Panc1 (cell line): ENCODE measurements at regions not wholly inside any gene's neighbourhood (a gene's known extent, or its start where the extent isn't known, plus 50 kb on each side); places are given as distances from the start of the nearest gene placed in this dataset.

Experiments used
- ATAC-seq: fragments of 200-7000 bp; cut with Tn5 transposase; 2 replicates; pipeline ENCODE4 v1.9.1; 2020; ENCODE audit warnings: mild to moderate bottlenecking, moderate library complexity
- BruUV-seq: library from RNA; stranded (reverse); fragments of 400-500 nt; replicated peaks from 2 replicates; lab custom pipeline; 2021; lab: Mats Ljungman, UMichigan
- CTCF ChIA-PET: fragments of 300-600 bp; sonication (Branson Sonifier 250); formaldehyde crosslinking; loops from one replicate; lab custom pipeline; 2022; ENCODE audit warnings: antibody characterized with exemption; lab: Charles Lee
- POLR2A ChIA-PET: fragments of 300-600 bp; sonication (Branson Sonifier 250); formaldehyde crosslinking; loops from one replicate; lab custom pipeline; 2022; ENCODE audit warnings: antibody characterized with exemption; lab: Charles Lee
- DNase-seq: peaks from one replicate; pipeline ENCODE4 v3.0.0-alpha.2; 2010; ENCODE audit warnings: low read depth, low spot score
- H3K27ac ChIP-seq: 2 replicates; pipeline ENCODE4 v1.5.1; 2011; ENCODE audit warnings: mild to moderate bottlenecking, low read length, inconsistent platforms
- H3K27me3 ChIP-seq: fragments of 200-500 bp; sonication (Bioruptor generic); 2 replicates; pipeline ENCODE4 v1.6.0; 2014; ENCODE audit warnings: low read length, inconsistent platforms; ENCODE audit not compliant: control insufficient read depth, insufficient read depth
- H3K36me3 ChIP-seq: fragments of 200-500 bp; sonication (Bioruptor generic); 2 replicates; pipeline ENCODE4 v1.5.1; 2014; ENCODE audit warnings: inconsistent platforms, mild to moderate bottlenecking, low read length, moderate library complexity; ENCODE audit not compliant: control insufficient read depth, insufficient read depth
- H3K4me1 ChIP-seq: 2 replicates; pipeline ENCODE4 v1.5.1; 2011; ENCODE audit warnings: inconsistent platforms, mild to moderate bottlenecking, low read length, moderate library complexity; ENCODE audit not compliant: control insufficient read depth, insufficient read depth
- H3K4me3 ChIP-seq, 2 experiments: 2 replicates each; pipeline ENCODE4 v1.5.1; 2011 to 2012; ENCODE audit warnings: low read depth in 2 of 2, low read length in 2 of 2, mild to moderate bottlenecking in 2 of 2, inconsistent platforms in 1 of 2, moderate library complexity in 1 of 2
- H3K9me3 ChIP-seq: fragments of 200-500 bp; sonication (Bioruptor generic); 2 replicates; pipeline ENCODE4 v1.5.1; 2014; ENCODE audit warnings: low read depth, mild to moderate bottlenecking, inconsistent platforms, low read length, moderate library complexity; ENCODE audit not compliant: control insufficient read depth, insufficient read depth
- POLR2AphosphoS5 ChIP-seq: IDR thresholded peaks from 2 replicates; pipeline ENCODE4 v1.6.1; 2012; ENCODE audit warnings: mild to moderate bottlenecking, low read depth, low read length, moderate library complexity
- SIN3A ChIP-seq: IDR thresholded peaks from 2 replicates; pipeline ENCODE4 v1.6.1; 2012; ENCODE audit warnings: low read depth, mild to moderate bottlenecking, low read length, moderate library complexity, borderline replicate concordance; ENCODE audit not compliant: insufficient read depth
- TCF7L2 ChIP-seq: IDR thresholded peaks from 2 replicates; pipeline ENCODE4 v1.6.1; 2011; ENCODE audit warnings: mild to moderate bottlenecking, low read depth, low read length, inconsistent platforms
- in situ Hi-C: cut with HindIII; loops from 2 replicates; pipeline ENCODE4 v1.10.0; 2016; ENCODE audit warnings: low sequenced_read_pairs, low pct_unique_long_range_greater_than_20kb
- intact Hi-C: fragments of 100-400 bp; cut with micrococcal nuclease; formaldehyde crosslinking; loops from one replicate; pipeline ENCODE4 v1.10.0; 2022; ENCODE audit not compliant: unreplicated experiment
- TF ChIP-seq, protein P1 (sequence below): fragments of 450-650 bp; IDR thresholded peaks from 2 replicates; pipeline ENCODE4 v1.5.1; 2017; ENCODE audit warnings: mild to moderate bottlenecking
- TF ChIP-seq, protein P2 (sequence below), 2 experiments: IDR thresholded peaks; 2 replicates each; pipeline ENCODE4 v1.6.1; 2011 to 2012; ENCODE audit warnings: low read depth in 2 of 2, control low read depth in 1 of 2, low read length in 1 of 2, mild to moderate bottlenecking in 1 of 2, moderate library complexity in 1 of 2; ENCODE audit not compliant: insufficient read depth in 1 of 2

DNA sequence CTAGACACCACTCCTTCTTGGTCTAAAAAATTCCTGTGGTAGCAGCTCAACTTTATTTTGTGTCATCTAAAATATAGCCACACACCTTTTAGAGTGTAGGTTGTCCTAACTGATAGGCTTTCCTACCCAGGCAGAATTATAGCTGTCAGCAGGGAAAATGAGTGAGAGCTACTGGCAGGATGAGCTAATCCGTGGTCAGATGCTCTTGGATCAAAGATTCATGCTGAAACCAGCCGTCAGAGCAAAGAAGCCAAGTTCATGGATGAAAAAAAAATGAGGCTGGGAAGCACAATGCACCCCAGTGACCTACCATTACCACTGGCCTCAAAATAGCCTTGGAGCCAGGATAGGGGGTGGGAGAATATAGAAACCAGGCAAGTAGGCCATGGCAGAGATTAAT is 113.1 kb upstream of the BLID start:
- CTCF ChIA-PET = no interaction called here
- TF ChIP-seq SIN3A = no peak
- TF ChIP-seq, protein P1, sequence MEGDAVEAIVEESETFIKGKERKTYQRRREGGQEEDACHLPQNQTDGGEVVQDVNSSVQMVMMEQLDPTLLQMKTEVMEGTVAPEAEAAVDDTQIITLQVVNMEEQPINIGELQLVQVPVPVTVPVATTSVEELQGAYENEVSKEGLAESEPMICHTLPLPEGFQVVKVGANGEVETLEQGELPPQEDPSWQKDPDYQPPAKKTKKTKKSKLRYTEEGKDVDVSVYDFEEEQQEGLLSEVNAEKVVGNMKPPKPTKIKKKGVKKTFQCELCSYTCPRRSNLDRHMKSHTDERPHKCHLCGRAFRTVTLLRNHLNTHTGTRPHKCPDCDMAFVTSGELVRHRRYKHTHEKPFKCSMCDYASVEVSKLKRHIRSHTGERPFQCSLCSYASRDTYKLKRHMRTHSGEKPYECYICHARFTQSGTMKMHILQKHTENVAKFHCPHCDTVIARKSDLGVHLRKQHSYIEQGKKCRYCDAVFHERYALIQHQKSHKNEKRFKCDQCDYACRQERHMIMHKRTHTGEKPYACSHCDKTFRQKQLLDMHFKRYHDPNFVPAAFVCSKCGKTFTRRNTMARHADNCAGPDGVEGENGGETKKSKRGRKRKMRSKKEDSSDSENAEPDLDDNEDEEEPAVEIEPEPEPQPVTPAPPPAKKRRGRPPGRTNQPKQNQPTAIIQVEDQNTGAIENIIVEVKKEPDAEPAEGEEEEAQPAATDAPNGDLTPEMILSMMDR = no peak
- Histone ChIP-seq H3K27me3 (no peaks in the 10 kb centered on the region; the same call in 1 of the 2 replicates), H3K27ac (no peak overlapping the region), H3K4me1 (no peaks in the 10 kb centered on the region), H3K4me3 (no peak overlapping the region), H3K9me3 (no peaks in the 10 kb centered on the region), H3K36me3 (no peaks in the 10 kb centered on the region)
- in situ Hi-C loops (no loop called here), intact Hi-C loops (no loop called here)
- ATAC-seq (no peak), DNase-seq (no peak)
- BruUV-seq = no TSS peak
- POLR2A ChIA-PET = no interaction called here

DNA sequence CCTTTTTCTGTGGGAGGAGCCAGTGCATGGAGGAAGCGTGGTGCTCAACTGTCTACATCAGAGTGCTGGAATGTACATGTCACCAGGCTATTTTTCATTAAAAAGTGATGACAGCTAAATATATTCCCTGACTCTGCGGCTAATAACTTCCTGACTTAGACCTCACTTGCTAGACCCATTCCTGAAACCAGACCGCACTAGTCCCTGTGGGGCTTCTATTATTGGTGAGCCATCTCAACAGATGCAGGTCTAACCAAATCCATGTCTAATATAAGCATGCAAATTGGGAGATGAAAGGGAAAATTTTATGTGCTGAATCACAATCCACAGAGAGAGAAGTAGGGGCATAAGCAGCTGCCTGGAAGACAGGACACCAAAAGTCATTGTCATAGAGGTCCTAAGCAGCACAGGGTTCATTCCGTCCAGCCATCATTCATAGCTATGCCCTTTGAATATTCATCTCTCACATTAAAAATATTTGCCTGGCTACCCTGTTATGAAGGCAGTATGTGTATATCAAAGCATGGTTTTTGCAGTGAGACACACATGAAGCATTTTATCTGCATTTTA is 110.9 kb upstream of the BLID start:
- ATAC-seq = no peak
- DNase-seq = no peak
- H3K27me3 ChIP-seq = no peaks in the 10 kb centered on the region; the same call in 1 of the 2 replicates
- no peaks in the 10 kb centered on the region for H3K9me3 ChIP-seq
- no peak overlapping the region for H3K27ac ChIP-seq
- H3K36me3 ChIP-seq = no peaks in the 10 kb centered on the region
- intact Hi-C loops = no loop called here
- no peak overlapping the region for H3K4me3 ChIP-seq
- ChIA-PET POLR2A (no interaction called here), CTCF (no interaction called here)
- in situ Hi-C loops = no loop called here
- H3K4me1 ChIP-seq = no peaks in the 10 kb centered on the region
- no TSS peak for BruUV-seq
- TF ChIP-seq TCF7L2 (no peak), SIN3A (no peak), POLR2AphosphoS5 (no peak)
- TF ChIP-seq, protein P2, sequence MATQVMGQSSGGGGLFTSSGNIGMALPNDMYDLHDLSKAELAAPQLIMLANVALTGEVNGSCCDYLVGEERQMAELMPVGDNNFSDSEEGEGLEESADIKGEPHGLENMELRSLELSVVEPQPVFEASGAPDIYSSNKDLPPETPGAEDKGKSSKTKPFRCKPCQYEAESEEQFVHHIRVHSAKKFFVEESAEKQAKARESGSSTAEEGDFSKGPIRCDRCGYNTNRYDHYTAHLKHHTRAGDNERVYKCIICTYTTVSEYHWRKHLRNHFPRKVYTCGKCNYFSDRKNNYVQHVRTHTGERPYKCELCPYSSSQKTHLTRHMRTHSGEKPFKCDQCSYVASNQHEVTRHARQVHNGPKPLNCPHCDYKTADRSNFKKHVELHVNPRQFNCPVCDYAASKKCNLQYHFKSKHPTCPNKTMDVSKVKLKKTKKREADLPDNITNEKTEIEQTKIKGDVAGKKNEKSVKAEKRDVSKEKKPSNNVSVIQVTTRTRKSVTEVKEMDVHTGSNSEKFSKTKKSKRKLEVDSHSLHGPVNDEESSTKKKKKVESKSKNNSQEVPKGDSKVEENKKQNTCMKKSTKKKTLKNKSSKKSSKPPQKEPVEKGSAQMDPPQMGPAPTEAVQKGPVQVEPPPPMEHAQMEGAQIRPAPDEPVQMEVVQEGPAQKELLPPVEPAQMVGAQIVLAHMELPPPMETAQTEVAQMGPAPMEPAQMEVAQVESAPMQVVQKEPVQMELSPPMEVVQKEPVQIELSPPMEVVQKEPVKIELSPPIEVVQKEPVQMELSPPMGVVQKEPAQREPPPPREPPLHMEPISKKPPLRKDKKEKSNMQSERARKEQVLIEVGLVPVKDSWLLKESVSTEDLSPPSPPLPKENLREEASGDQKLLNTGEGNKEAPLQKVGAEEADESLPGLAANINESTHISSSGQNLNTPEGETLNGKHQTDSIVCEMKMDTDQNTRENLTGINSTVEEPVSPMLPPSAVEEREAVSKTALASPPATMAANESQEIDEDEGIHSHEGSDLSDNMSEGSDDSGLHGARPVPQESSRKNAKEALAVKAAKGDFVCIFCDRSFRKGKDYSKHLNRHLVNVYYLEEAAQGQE (IDR thresholded peaks at IDR 0.05; ENCODE audit: insufficient read depth in 1 of 2, low read depth in 2 of 2, low read length in 1 of 2) = no peak
- TF ChIP-seq, protein P1 = no peak
